ENCODE measurements at regions not wholly inside any gene's neighbourhood (a gene's known extent, or its start where the extent isn't known, plus 50 kb on each side); places are given as distances from the start of the nearest gene placed in this dataset.

- no peak overlapping the region for H3K27ac ChIP-seq (ENCODE audit: low read depth in 2 of 2, low read length in 1 of 2)
- H4K20me1 ChIP-seq (ENCODE audit: insufficient read depth), result no peaks in the 10 kb centered on the region
- H3K79me2 ChIP-seq (ENCODE audit: insufficient read depth), result no peaks in the 10 kb centered on the region
- H2AFZ ChIP-seq (ENCODE audit: low read depth), result no peak overlapping the region
- H3K36me3 ChIP-seq (replicated peaks in 1 of 2; ENCODE audit: control insufficient read depth in 1 of 2, insufficient read depth in 2 of 2, low read length in 1 of 2), result no peaks in the 10 kb centered on the region
- TF ChIP-seq FOXJ3 (CRISPR knock-in tag; IDR thresholded peaks at IDR 0.05), result no peak
- TF ChIP-seq RFX5 (IDR thresholded peaks at IDR 0.05; ENCODE audit: low read length), result no peak
- no peak for TF ChIP-seq MXI1 (IDR thresholded peaks at IDR 0.05; ENCODE audit: low read depth, low read length)
- TF ChIP-seq YY1 (IDR thresholded peaks at IDR 0.05; ENCODE audit: low read depth), result no peak
- no peak for TF ChIP-seq USF1 (IDR thresholded peaks at IDR 0.05; ENCODE audit: borderline replicate concordance, low read depth)
- TF ChIP-seq, protein P1, sequence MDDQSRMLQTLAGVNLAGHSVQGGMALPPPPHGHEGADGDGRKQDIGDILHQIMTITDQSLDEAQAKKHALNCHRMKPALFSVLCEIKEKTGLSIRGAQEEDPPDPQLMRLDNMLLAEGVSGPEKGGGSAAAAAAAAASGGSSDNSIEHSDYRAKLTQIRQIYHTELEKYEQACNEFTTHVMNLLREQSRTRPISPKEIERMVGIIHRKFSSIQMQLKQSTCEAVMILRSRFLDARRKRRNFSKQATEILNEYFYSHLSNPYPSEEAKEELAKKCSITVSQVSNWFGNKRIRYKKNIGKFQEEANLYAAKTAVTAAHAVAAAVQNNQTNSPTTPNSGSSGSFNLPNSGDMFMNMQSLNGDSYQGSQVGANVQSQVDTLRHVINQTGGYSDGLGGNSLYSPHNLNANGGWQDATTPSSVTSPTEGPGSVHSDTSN (IDR thresholded peaks at IDR 0.05), result no peak
- TF ChIP-seq MEF2A (IDR thresholded peaks at IDR 0.05; ENCODE audit: borderline replicate concordance, low read depth), result no peak
- no peak for TF ChIP-seq REST (IDR thresholded peaks at IDR 0.05; ENCODE audit: low read depth, low read length)
- no peak for TF ChIP-seq CHD2 (IDR thresholded peaks at IDR 0.05; ENCODE audit: low read length, partially characterized antibody)
- TF ChIP-seq RXRA (IDR thresholded peaks at IDR 0.05; ENCODE audit: borderline replicate concordance, low read depth), result no peak
- no peak for TF ChIP-seq EZH2phosphoT487 (IDR thresholded peaks at IDR 0.05; ENCODE audit: borderline replicate concordance, low read depth)
- TF ChIP-seq FOSL2 (IDR thresholded peaks at IDR 0.05; ENCODE audit: borderline replicate concordance, low read depth), result no peak
- no peak for TF ChIP-seq RAD21 (IDR thresholded peaks at IDR 0.05; ENCODE audit: low read length)
- no peak overlapping the region for H3K4me3 ChIP-seq (ENCODE audit: low read depth in 2 of 2, low read length in 1 of 2)
- no peaks in the 10 kb centered on the region for H3K9me3 ChIP-seq
- POLR2A ChIA-PET, result no interaction called here
- no peak overlapping the region for H3K9ac ChIP-seq
- CTCF ChIA-PET, result no interaction called here
- H3K4me1 ChIP-seq (ENCODE audit: control insufficient read depth in 1 of 2, insufficient read depth in 2 of 2, low read depth in 1 of 2, low read length in 1 of 2), result no peaks in the 10 kb centered on the region
- WGBS (ENCODE audit: low lambda C conversion rate), result 13% methylated on average over 4 of the region's 4 CpGs
- no peaks in the 10 kb centered on the region for H3K9me2 ChIP-seq
- no peak for DNase-seq
- H3F3A ChIP-seq (replicated peaks; ENCODE audit: insufficient read depth), result no peaks in the 10 kb centered on the region
- no peaks in the 10 kb centered on the region for H3K27me3 ChIP-seq (ENCODE audit: insufficient read depth)
- H3K4me2 ChIP-seq, result no peak overlapping the region
Observed at GRCh38 chr16:13628156-13628555, 291.8 kb upstream of the ERCC4 start.

DNA sequence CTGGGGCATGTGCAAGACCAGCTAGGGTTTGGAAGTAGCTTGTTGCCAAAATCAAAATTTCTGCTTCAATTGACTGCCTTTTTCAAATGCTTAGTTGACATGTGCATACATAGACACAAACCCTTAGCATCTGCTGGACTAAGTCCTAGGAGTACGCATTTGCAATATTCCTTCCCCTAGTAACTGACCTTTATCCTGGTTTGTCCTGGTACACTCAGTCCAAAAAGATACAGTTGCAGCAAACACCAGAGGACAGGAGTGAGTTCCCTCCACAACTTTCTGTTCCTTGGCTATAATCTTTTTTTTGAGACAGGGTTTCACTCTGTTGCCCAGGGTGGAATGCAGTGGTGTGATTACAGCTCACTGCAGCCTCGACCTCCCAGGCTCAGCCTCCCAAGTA lies 290.2 kb upstream of the ERCC4 start:
- H3K9me3 ChIP-seq, result no peaks in the 10 kb centered on the region
- H3K9me2 ChIP-seq, result no peaks in the 10 kb centered on the region
- no peaks in the 10 kb centered on the region for H4K20me1 ChIP-seq (ENCODE audit: insufficient read depth)
- no peaks in the 10 kb centered on the region for H3K27me3 ChIP-seq (ENCODE audit: insufficient read depth)
- no peak overlapping the region for H3K27ac ChIP-seq (ENCODE audit: low read depth in 2 of 2, low read length in 1 of 2)
- CTCF ChIA-PET, result no interaction called here
- no peaks in the 10 kb centered on the region for H3K4me1 ChIP-seq (ENCODE audit: control insufficient read depth in 1 of 2, insufficient read depth in 2 of 2, low read depth in 1 of 2, low read length in 1 of 2)
- DNase-seq, result no peak
- POLR2A ChIA-PET, result no interaction called here
- H3K4me3 ChIP-seq (ENCODE audit: low read depth in 2 of 2, low read length in 1 of 2), result no peak overlapping the region
- H3F3A ChIP-seq (replicated peaks; ENCODE audit: insufficient read depth), result no peaks in the 10 kb centered on the region
- no peak overlapping the region for H3K4me2 ChIP-seq
- no peaks in the 10 kb centered on the region for H3K79me2 ChIP-seq (ENCODE audit: insufficient read depth)
- WGBS (ENCODE audit: low lambda C conversion rate), result 6% methylated on average over 2 of the region's 2 CpGs
- H3K36me3 ChIP-seq (replicated peaks in 1 of 2; ENCODE audit: control insufficient read depth in 1 of 2, insufficient read depth in 2 of 2, low read length in 1 of 2), result no peaks in the 10 kb centered on the region
- H2AFZ ChIP-seq (ENCODE audit: low read depth), result no peak overlapping the region
- no peak overlapping the region for H3K9ac ChIP-seq
- TF ChIP-seq TEAD4 (IDR thresholded peaks at IDR 0.05; ENCODE audit: borderline replicate concordance, insufficient read depth), result no peak
- no peak for TF ChIP-seq TAF1 (IDR thresholded peaks at IDR 0.05; ENCODE audit: borderline replicate concordance, low read depth, low read length)
- no peak for TF ChIP-seq TCF12 (IDR thresholded peaks at IDR 0.05)
- TF ChIP-seq GABPA (IDR thresholded peaks at IDR 0.05; ENCODE audit: low read depth), result no peak
- TF ChIP-seq, protein P2, sequence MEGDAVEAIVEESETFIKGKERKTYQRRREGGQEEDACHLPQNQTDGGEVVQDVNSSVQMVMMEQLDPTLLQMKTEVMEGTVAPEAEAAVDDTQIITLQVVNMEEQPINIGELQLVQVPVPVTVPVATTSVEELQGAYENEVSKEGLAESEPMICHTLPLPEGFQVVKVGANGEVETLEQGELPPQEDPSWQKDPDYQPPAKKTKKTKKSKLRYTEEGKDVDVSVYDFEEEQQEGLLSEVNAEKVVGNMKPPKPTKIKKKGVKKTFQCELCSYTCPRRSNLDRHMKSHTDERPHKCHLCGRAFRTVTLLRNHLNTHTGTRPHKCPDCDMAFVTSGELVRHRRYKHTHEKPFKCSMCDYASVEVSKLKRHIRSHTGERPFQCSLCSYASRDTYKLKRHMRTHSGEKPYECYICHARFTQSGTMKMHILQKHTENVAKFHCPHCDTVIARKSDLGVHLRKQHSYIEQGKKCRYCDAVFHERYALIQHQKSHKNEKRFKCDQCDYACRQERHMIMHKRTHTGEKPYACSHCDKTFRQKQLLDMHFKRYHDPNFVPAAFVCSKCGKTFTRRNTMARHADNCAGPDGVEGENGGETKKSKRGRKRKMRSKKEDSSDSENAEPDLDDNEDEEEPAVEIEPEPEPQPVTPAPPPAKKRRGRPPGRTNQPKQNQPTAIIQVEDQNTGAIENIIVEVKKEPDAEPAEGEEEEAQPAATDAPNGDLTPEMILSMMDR (IDR thresholded peaks at IDR 0.05), result no peak
- TF ChIP-seq JUND (IDR thresholded peaks at IDR 0.05), result no peak
- no peak for TF ChIP-seq MXI1 (IDR thresholded peaks at IDR 0.05; ENCODE audit: low read depth, low read length)
- TF ChIP-seq, protein P3, sequence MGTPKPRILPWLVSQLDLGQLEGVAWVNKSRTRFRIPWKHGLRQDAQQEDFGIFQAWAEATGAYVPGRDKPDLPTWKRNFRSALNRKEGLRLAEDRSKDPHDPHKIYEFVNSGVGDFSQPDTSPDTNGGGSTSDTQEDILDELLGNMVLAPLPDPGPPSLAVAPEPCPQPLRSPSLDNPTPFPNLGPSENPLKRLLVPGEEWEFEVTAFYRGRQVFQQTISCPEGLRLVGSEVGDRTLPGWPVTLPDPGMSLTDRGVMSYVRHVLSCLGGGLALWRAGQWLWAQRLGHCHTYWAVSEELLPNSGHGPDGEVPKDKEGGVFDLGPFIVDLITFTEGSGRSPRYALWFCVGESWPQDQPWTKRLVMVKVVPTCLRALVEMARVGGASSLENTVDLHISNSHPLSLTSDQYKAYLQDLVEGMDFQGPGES (IDR thresholded peaks at IDR 0.05; ENCODE audit: low read depth, low read length), result no peak
- no peak for TF ChIP-seq SMC3 (IDR thresholded peaks at IDR 0.05; ENCODE audit: low read depth, low read length)
- no peak for TF ChIP-seq NFIC (IDR thresholded peaks at IDR 0.05; ENCODE audit: borderline replicate concordance)

Data from SK-N-SH (cell line).